ENCODE measurements at regions not wholly inside any gene's neighbourhood (a gene's known extent, or its start where the extent isn't known, plus 50 kb on each side); places are given as distances from the start of the nearest gene placed in this dataset.

- no peak for ATAC-seq
These were observed 1001.0 kb upstream of the TSPY4 start for GRCh38 chrY:8336112-8336774.

GRCh38 chrY:8341000-8341399, 996.3 kb upstream of the TSPY4 start:
- Histone ChIP-seq H3K9me3 (no peaks in the 10 kb centered on the region), H3K36me3 (ENCODE audit: low read depth) (no peaks in the 10 kb centered on the region), H3K4me1 (ENCODE audit: low read depth) (no peaks in the 10 kb centered on the region), H3K4me3 (no peak overlapping the region)
- ATAC-seq (no peak), DNase-seq (no peak)
- intact Hi-C loops (cut with DNase I, micrococcal nuclease), result no loop called here
- no peak for TF ChIP-seq CTCF (IDR thresholded peaks at IDR 0.05)

More at GRCh38 chrY:8336112-8336774, 1001.0 kb upstream of the TSPY4 start:
- intact Hi-C loops (cut with DNase I, micrococcal nuclease), result no loop called here
- no peak for TF ChIP-seq CTCF (IDR thresholded peaks at IDR 0.05)
- no peak for DNase-seq
- no peak overlapping the region for H3K4me3 ChIP-seq
- H3K9me3 ChIP-seq, result no peaks in the 10 kb centered on the region
- no peaks in the 10 kb centered on the region for H3K36me3 ChIP-seq (ENCODE audit: low read depth)
- no peaks in the 10 kb centered on the region for H3K4me1 ChIP-seq (ENCODE audit: low read depth)

- ATAC-seq (no peak), DNase-seq (no peak)
- Histone ChIP-seq H3K9me3 (no peaks in the 10 kb centered on the region), H3K4me1 (ENCODE audit: low read depth) (no peaks in the 10 kb centered on the region), H3K36me3 (ENCODE audit: low read depth) (no peaks in the 10 kb centered on the region), H3K4me3 (no peak overlapping the region)
- intact Hi-C loops (cut with DNase I, micrococcal nuclease), result no loop called here
- no peak for TF ChIP-seq CTCF (IDR thresholded peaks at IDR 0.05)
These were observed 995.1 kb upstream of the TSPY4 start for GRCh38 chrY:8342173-8342572.

- H3K4me1 ChIP-seq (ENCODE audit: low read depth), result no peaks in the 10 kb centered on the region
- no peaks in the 10 kb centered on the region for H3K9me3 ChIP-seq
- intact Hi-C loops (cut with DNase I, micrococcal nuclease), result no loop called here
- TF ChIP-seq CTCF (IDR thresholded peaks at IDR 0.05), result no peak
- DNase-seq (no peak), ATAC-seq (no peak)
- no peaks in the 10 kb centered on the region for H3K36me3 ChIP-seq (ENCODE audit: low read depth)
- H3K4me3 ChIP-seq, result no peak overlapping the region
These were observed 986.0 kb upstream of the TSPY4 start for GRCh38 chrY:8351241-8351640.

GRCh38 chrY:8352201-8352600, 985.1 kb upstream of the TSPY4 start:
- H3K4me3 ChIP-seq, result no peak overlapping the region
- intact Hi-C loops (cut with DNase I, micrococcal nuclease), result no loop called here
- no peaks in the 10 kb centered on the region for H3K4me1 ChIP-seq (ENCODE audit: low read depth)
- no peak for TF ChIP-seq CTCF (IDR thresholded peaks at IDR 0.05)
- no peaks in the 10 kb centered on the region for H3K9me3 ChIP-seq
- no peaks in the 10 kb centered on the region for H3K36me3 ChIP-seq (ENCODE audit: low read depth)
- no peak for ATAC-seq
- DNase-seq, result no peak

- no peaks in the 10 kb centered on the region for H3K9me3 ChIP-seq
- H3K4me1 ChIP-seq (ENCODE audit: low read depth), result no peaks in the 10 kb centered on the region
- no peak for DNase-seq
- no peak overlapping the region for H3K4me3 ChIP-seq
- no peaks in the 10 kb centered on the region for H3K36me3 ChIP-seq (ENCODE audit: low read depth)
- no peak for TF ChIP-seq CTCF (IDR thresholded peaks at IDR 0.05)
- ATAC-seq, result no peak
- intact Hi-C loops (cut with DNase I, micrococcal nuclease), result no loop called here
These were observed 979.1 kb upstream of the TSPY4 start for GRCh38 chrY:8358161-8358560.
